ENCODE measurements at regions not wholly inside any gene's neighbourhood (a gene's known extent, or its start where the extent isn't known, plus 50 kb on each side); places are given as distances from the start of the nearest gene placed in this dataset.

DNA sequence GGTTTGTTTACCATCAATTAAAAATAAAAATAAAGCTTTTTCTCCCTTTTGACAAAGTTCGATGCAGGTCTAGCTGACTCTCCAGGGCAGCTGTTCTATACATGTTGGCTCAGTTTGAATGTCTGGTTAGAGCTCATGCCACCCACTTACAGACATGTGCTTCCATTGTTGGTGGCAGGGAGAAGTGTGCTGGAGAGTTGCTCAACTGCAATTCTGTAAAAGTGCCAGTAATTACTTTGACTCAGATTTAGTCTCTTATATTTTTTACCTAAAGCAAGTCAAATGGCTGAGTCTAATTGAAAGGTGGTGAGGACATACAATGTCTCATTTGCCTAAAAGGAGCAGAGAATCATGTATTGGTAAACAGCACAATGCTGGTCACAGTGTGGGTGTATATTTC is 609.1 kb upstream of the SYT4 start:
- TF ChIP-seq CTCF (tag by site-specific recombination; IDR thresholded peaks at IDR 0.05) = no peak
- TF ChIP-seq ZIC2 (tag by site-specific recombination; IDR thresholded peaks at IDR 0.05) = no peak
- TF ChIP-seq INSM2 (tag by site-specific recombination; IDR thresholded peaks at IDR 0.05) = no peak
- no peak for TF ChIP-seq ZNF10 (tag by site-specific recombination; IDR thresholded peaks at IDR 0.05)
- TF ChIP-seq ZNF398 (tag by site-specific recombination; IDR thresholded peaks at IDR 0.05) = no peak
- no peak for TF ChIP-seq ZBTB7A (tag by site-specific recombination; IDR thresholded peaks at IDR 0.05; ENCODE audit: low read depth)
- TF ChIP-seq ZNF138 (tag by site-specific recombination; IDR thresholded peaks at IDR 0.05; ENCODE audit: borderline replicate concordance) = no peak
- TF ChIP-seq ZNF174 (tag by site-specific recombination; IDR thresholded peaks at IDR 0.05) = no peak
- TF ChIP-seq ATF2 (tag by site-specific recombination; IDR thresholded peaks at IDR 0.05; ENCODE audit: low read depth) = no peak
- no peak for TF ChIP-seq SALL2 (tag by site-specific recombination; IDR thresholded peaks at IDR 0.05; ENCODE audit: borderline replicate concordance)
- TF ChIP-seq ZNF600 (tag by site-specific recombination; IDR thresholded peaks at IDR 0.05) = no peak

Measured in HEK293 (cell line).